GM18870 (cell line): ENCODE measurements at regions not wholly inside any gene's neighbourhood (a gene's known extent, or its start where the extent isn't known, plus 50 kb on each side); places are given as distances from the start of the nearest gene placed in this dataset.

Experiments
- ATAC-seq: cut with Tn5 transposase; IDR thresholded peaks from one replicate; pipeline ENCODE4 v1.9.1; 2021; ENCODE audit warnings: moderate library complexity; ENCODE audit not compliant: unreplicated experiment

DNA sequence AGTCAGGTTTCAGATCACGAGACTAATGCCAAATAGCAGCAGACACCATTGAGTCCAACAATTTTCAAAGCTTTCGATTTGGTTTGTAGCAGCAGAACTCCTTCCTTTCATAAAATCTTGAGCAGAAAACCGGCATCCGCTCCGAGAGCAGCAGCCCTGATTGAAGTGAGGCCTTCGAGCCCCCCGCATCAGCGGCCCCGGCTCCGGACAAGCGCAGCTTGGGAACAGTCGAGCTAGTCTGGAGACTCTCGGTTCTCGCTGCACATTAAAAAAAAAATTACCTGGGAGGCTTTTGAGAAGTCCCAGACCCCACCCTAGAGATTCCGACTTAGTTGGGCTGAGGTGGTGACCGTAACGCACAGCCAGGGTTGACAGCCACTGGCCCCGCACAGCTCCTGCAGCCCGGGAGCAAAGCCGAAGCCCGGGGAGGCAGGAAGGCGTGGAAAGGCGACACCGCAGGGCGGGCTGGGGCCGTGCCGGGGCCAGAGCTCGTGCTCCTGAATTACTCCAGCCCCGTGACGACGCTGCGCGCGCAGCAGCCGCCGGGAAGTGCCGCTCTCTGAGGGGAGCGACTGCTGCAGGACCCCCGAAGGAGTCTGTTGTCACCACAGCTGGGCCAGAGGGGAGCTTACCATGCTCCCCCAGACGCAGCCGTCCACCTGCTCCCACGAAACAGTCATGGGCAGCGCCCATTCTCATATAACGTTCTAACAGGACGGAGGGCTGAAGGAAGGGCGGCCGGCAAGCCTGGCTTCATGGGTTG, 57.8 kb downstream of the SPATA19 start:
- ATAC-seq, result no peak

DNA sequence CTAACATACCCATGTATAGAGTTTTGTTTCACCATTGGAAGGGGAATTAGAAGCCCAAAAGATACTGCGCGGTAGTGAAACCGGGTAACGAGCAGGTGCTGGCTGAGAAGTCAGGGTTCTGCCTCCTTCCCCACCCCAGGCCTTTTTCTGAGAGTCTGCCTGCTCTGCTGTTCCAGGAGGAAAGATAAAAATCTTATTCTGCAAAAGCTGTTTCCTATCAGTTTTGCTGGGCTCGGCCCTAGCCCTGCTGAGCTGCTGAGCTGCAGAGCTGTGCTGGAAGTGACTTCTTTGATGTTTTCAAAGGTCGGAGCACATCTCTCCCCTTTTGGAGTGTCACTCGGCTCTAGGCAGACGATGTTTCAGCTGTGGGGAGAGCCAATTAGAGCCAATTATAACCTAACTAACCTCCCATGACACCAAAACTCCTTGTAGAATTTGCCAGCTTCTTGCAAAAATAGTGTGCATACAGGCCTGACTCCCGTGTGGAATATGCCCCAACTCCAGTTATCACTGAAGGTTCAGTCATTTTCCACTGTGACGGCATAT, 59.4 kb downstream of the SPATA19 start:
- no peak for ATAC-seq

DNA sequence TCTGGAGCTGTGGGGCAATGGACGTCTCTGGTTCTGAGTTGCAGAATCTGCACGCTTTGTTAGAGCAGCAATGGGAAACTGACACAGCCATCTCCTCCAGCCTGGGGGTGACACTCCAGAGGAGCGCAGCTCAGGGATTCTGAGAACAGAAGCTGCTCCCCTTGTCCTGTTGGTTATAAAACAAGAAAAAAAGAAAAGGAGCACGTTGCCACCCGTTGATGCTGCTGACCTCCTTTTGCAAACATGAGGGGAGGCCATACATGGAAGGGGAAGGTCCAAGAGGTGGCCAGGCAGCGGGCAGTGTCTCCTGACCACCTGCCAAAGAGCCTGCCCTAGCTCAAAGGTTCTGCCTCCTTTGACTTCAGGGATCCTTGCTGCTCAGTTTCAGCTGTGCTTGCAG, 61.0 kb downstream of the SPATA19 start:
- no peak for ATAC-seq

DNA sequence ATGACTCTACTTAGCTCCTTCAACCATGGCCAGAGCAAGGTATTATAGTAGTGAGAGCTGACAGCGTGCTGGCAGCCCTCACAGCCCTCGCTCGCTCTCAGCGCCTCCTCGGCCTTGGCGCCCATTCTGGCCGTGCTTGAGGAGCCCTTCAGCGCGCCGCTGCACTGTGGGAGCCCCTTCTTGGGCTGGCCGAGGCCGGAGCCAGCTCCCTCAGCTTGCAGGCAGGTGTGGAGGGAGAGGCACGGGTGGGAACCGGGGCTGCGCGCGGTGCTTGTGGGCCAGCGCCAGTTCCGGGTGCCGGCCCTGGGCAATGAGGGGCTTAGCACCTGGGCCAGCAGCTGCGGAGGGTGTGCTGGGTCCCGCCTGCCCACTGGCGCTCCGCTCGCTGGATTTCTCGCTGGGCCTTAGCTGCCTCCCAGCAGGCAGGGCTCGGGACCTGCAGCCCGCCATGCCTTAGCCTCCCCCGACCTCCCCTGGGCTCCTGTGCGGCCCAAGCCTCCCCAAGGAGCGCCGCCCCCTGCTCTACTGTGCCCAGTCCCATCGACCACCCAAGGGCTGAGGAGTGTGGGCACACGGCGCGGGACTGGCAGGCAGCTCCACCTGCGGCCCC, 63.1 kb downstream of the SPATA19 start:
- ATAC-seq, result no peak

DNA sequence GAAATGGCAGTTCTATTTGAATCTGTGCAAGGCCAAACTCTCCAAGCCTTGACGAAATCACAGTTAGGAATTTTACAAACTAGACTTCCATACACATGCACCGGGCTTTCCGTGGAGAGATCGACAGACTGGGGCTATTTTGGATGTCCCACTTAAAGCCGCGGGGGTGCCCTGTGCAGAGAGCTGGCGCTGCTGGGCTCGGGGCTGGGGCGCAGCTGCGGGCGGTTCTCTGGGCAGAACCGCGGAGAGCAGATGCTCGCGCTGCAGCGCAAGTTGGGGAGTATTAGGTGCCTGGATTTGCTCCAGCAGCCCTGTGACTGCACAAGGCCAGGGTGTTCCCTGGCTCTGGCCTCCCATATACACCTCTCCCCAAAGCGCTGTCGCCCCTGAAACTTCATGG, 67.2 kb downstream of the SPATA19 start:
- ATAC-seq, result no peak

DNA sequence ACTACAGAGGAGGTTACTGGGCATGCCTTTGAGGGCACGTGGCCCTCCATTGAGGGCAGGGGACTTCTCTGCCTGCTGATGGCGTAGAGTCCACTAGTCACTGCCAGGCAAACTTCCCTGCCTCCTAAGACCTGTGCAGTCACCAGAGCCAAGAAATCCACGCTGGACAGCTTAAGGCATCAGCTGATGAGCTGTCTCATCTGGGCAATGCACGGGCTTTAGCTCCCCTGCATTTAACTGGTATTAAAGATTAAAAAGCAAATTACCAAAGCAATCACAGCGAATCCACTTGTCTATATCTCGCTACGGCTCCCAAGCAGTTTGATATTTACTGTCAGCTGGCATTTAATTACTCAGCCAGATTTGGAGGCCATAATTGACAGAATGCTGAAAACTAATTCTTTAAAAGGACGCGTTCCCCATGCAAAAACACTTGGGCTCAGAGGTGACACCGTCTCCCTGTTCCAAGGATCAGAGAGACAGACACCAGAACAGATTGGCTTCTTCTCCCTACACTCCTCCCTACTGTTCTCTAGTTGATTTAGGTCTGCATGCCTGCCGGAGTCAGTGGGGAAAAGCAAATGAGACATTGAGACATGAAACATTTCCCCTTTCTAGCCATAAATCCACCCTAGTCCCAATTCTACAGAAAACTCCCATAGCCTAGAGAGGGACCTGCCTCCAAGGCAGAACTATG, 68.5 kb downstream of the SPATA19 start:
- ATAC-seq, result no peak

DNA sequence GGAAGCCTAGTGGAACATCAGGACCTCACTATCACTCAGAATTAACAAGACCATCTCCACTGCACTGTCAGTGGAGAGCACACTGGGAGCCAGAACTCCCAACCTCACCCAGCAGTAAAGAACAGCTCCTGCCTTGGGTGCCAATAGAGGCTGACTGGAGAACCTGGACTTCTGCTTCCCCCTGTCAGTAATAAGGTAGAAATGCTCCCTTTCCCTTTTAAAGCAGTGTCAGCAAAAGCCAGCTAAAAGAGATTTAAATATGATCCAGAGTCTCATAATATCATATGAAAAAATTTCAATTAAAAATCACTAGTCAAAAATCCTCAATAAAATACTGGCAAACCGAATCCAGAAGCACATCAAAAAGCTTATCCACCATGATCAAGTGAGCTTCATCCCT, 82.8 kb downstream of the SPATA19 start:
- ATAC-seq, result no peak

DNA sequence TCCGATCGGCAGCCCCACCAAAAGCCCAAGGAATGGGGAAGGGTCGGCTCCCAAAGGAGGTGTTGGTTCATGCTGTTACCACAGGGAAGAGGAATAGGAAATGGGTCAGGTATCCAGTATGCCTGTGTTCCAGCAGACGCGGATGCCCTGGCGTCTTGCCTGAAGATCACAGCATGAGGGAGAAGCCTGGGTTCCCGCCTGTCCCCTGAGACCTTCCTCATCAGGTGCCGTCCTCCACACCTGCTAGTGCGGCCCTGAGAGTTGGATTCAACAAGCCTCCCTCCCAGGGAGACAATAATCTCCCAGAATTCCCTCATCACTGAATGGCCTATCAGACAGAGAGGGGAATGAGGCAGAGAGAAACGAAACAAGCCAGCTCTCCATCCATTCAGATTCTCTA, 92.2 kb downstream of the SPATA19 start:
- ATAC-seq, result no peak

DNA sequence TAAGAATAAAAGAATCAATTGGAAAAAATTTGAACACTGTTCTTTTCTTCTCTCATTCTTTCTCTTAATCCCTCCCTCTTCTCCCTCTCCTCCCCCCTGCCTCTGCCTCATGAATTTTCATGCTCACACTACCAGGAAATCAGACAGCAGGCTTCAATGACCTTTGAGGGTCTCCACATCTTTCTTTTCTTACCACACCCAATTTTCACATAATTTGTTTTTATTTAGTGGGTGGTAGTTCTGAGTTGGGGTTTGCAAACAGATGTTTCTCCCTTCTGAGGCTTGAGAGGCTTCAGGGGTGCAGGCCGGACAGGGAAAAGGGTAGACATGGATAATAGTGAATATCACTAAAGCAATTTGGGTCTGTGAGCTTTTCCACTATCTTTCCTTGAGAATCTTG, 95.5 kb downstream of the SPATA19 start:
- no peak for ATAC-seq

DNA sequence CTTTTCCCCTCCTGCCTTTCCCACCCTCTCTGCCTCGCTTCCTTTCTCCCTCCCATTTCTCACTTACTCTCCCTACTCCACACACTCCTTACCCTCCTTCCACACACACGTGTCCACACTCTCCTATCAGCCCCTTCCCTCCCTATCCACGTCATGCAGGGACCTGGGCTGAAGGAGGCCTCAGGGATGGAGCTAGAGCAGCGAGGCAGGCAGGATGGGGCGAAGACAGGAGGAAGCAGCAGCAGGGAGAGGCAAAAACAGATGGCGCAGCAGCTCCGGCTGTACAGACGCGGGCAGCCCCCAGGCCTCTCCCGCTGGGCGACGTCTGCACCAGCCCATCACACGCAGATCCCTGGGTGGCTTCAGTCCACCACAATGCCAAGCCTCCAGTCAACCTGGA, 97.9 kb downstream of the SPATA19 start:
- no peak for ATAC-seq

DNA sequence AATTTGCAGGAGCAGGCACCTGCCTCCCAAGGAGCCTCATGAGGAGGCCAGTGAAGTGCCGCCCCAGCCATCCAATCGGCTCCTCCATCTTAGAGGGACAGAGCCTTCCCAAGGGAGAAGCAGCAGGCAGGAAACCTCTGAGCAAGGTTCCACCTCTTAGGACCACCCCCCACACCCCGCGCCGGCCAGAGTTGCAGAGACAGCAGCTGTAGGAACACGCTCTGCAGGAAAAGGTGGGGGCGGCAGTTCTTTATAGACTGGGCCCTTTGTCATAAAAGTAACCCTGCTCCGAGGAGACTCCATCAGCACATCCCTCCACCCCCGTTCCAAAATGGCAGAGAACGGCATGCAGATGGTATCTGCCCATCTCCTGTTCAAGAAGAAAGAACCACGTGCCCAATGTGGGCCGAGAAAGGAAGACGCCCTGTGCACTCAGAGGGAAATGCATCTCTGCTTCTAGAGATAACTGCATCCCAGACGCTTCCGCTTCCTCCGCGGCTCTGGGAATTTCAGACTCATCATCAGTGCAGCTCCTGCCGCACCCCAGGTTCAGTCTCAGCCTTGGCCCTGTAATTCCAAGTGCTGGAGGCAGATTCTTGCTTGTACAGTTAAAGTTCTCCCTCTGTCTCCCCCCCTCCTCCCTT, 98.5 kb downstream of the SPATA19 start:
- no peak for ATAC-seq

DNA sequence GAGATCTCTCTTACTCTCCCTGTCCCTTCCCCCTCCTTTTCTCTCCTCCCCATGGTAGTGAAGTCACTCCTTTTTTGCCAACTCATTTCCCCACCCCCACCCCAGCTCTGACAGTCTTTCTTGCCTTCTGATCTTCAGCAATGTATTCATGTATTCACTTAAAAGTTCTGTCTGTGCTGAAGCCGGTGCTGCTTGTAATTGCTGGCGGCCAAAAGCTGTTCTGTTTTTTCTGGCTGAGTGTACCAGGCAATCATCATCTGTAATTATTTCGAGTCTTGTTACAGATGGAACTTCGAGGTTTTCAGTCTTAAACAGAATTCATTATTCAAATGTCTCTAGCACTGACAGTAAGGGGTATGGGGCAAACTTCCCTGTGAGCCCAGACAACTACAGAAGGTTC, 99.5 kb downstream of the SPATA19 start:
- ATAC-seq, result no peak

DNA sequence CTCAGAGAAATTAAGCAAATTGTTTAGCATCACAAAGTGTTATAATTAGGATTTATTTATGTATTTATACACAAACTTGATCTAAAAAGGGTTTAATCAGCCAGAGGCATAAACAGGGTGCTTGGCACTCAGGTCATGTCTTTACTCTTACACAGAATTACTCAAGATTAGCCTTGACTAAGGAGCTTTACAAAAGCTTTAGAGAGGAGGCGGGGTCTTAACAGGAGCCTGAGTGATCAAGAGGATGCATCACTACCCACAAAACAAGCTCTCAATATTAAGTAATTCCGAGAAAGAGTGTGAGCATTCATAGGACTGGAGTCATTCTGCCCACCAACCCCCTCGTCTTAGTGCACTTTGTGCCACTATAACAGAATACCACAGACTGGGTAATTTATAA, 103.0 kb downstream of the SPATA19 start:
- no peak for ATAC-seq

DNA sequence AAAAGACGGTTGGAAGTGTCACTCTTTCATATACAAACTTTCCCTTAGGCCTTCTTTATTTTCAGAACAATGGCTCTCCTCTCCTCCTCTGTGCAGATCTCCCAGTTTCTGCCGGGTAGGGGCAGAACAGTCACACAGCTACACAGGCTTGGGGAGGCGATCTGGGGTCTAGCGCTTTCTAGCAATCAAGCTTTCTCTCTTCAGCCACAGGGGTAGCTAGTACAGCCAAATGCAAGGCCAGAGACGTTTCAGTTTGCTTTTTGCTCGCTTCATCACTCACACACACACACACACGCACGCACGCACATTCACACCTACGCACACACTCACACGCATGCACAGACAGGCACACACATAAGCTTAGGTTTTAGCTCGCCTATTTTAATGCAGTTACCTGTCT, 104.3 kb downstream of the SPATA19 start:
- ATAC-seq, result no peak

DNA sequence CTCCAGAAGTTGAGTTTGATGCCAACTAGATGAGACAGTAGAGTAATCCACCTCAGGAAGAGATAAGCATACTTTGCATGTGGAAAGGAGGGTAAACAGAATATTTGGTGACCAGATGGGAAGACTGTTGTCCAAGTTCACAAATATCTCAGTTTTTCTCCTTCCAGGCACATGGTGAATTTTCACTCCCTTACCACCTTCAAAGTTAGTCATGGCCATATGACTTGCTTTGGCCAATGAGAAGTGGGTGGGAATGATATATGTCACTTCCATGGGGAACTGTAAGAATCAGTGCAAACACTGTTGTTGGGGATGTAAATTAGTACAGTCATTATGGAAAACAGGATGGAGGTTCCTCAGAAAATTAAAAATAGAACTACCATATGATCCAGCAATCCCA, 105.8 kb downstream of the SPATA19 start:
- ATAC-seq, result no peak

DNA sequence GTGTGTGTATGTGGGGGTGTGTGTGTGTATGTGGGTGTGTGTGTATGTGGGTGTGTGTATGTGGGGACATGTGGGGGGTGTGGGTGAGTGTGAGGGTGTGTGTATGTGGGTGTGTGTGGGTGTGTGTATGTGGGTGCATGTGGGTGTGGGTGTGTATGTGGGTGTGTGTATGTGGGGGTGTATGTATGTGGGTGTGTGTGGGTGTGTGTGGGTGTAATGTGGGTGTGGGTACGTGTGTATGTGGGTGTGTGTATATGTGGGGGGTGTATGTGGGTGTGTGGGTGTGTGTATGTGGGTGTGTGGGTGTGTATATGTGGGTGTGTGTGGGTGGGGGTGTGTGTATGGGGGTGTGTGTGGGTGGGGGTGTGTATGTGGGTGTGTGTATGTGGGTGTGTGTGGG, 106.7 kb downstream of the SPATA19 start:
- no peak for ATAC-seq

DNA sequence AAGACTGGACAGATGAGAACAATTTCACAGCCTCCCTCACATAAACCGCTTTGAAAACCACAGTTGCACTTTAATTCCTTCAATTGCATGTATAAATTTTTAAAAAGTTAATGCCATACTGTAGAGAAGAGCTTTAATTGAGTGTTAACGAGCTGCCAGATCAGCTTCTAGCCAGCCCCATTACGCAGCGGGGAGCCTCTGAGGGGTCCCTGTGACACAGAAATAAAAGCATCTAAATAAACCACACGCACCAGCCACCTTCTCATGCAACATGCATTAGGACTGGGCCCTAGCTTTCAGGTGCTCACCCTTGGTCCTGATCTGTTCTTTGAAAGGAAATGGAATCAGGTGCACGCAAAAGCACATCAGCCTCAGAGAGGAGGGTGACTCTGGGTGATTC, 111.7 kb downstream of the SPATA19 start:
- ATAC-seq, result no peak

DNA sequence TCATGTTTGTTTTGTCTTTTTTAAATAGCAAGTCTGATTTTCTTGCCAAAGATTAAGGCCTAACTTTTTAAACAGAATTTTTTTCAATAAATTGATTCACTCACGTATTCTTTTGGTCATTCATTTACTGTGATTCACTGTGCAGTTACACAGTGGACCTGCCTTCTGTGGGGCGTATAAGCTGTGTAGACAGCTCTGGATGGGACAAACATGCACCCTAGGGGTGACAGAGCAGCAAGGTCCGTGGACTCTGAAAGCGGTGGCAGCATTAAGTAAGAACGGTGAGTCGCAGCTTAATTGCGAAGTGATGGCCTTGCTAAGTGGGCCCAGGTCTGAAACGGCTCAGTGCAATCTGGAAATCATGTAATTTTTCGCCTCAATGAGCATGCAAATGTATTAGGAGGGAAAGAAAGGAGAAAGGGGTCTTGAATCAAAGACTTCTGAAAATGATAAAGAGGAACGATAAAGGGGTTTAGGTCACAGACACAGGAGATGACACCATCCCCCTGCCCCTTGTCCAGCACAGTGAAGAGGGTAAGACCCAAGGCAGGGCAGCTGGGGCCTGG, 113.1 kb downstream of the SPATA19 start:
- ATAC-seq, result no peak

DNA sequence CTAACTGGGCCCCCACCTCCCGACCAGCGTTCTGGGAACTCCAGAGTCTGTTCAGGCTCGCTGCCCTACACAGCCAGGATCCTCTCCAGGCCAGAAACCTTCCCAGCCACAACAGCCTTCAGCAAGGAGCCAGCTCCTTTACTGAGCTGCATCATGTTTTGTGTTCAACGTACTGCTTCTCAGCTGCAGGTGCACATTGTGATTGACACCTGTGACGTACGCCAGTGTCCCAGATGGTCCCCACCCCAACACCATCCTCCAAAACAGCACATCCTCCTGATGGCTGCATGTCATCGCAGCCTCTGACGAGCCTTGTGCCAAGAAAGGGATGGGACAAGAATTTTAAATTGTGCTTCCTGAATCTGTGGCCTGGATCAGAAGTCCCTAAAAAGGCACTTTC, 117.5 kb downstream of the SPATA19 start:
- no peak for ATAC-seq

DNA sequence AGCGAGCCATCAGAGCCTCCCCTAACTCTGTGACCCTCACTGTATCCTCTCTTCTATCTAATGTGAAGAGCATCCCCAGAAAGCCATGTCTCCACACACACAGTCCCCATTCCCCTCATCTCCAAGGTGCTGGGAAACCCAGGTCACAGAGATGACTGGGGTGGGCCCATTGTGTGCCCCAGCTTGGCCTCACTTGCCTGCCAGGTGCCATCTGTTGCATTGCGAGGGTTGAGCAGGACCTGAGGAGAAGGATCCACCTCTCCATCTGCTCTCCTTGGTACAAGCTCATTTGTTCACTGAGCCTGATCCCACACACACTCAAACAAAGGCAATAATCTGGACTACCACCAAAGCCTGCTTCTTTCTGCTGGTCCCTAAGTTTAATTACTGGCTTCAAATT, 118.8 kb downstream of the SPATA19 start:
- no peak for ATAC-seq

DNA sequence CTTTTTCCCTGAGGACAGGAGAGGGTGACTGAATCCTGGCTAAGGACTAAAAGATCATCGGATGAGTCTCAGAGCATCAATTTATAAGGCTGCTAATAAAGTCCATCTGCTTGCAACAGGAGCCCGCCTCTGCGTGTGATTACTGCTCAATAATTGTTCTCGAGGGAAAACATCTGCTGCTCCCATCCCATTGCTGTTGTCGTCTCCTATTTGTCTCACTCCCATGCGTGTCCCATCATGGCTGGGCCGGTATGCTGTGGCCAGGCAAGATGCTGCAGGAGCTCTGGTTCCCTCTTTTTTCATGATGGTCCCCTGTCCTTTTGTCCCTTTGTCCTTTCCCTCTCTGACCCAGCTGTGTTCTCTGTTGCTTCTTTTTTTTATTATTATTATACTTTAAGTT, 121.2 kb downstream of the SPATA19 start:
- ATAC-seq, result no peak
